Stimulated activated CD4-positive, alpha-beta T cell treated with anti-CD3 and anti-CD28 coated beads, TNF-alpha, amount 100 ng/mL, for 48 hours (primary cell): ENCODE measurements at regions not wholly inside any gene's neighbourhood (a gene's known extent, or its start where the extent isn't known, plus 50 kb on each side); places are given as distances from the start of the nearest gene placed in this dataset.

Source experiments
- DNase-seq, 3 donors: peaks; one replicate each; pipeline ENCODE4 v3.0.0-alpha.2; 2020; ENCODE audit warnings: low read depth in 3 of 3

- no peak for DNase-seq
Observed at GRCh38 chr6:14925699-14926026, 320.2 kb upstream of the JARID2 start.

- no peak for DNase-seq
Observed at GRCh38 chr6:14927398-14927797, 318.5 kb upstream of the JARID2 start.

GRCh38 chr6:14929291-14929690, 316.6 kb upstream of the JARID2 start:
- DNase-seq = no peak

GRCh38 chr6:14930366-14930989, 315.4 kb upstream of the JARID2 start:
- DNase-seq = no peak

GRCh38 chr6:14932485-14933182, 313.2 kb upstream of the JARID2 start:
- DNase-seq = no peak

- DNase-seq = no peak
Observed at GRCh38 chr6:14933183-14933544, 312.7 kb upstream of the JARID2 start.

- no peak for DNase-seq
Observed at GRCh38 chr6:14934013-14934412, 311.9 kb upstream of the JARID2 start.

GRCh38 chr6:14934844-14935243, 311.0 kb upstream of the JARID2 start:
- DNase-seq = no peak

GRCh38 chr6:14936861-14937260, 309.0 kb upstream of the JARID2 start:
- no peak for DNase-seq

- no peak for DNase-seq
Observed at GRCh38 chr6:14943116-14943515, 302.8 kb upstream of the JARID2 start.

GRCh38 chr6:14944593-14944992, 301.3 kb upstream of the JARID2 start:
- no peak for DNase-seq

GRCh38 chr6:14945461-14946185, 300.2 kb upstream of the JARID2 start:
- no peak for DNase-seq

- DNase-seq = no peak
Observed at GRCh38 chr6:14946753-14947152, 299.1 kb upstream of the JARID2 start.

- no peak for DNase-seq
Observed at GRCh38 chr6:14948586-14949245, 297.2 kb upstream of the JARID2 start.

- DNase-seq = no peak
Observed at GRCh38 chr6:14950103-14950969, 295.5 kb upstream of the JARID2 start.

GRCh38 chr6:14950970-14951276, 294.9 kb upstream of the JARID2 start:
- no peak for DNase-seq

- no peak for DNase-seq
Observed at GRCh38 chr6:14951704-14952103, 294.2 kb upstream of the JARID2 start.

GRCh38 chr6:14953836-14954235, 292.0 kb upstream of the JARID2 start:
- DNase-seq = no peak

- no peak for DNase-seq
Observed at GRCh38 chr6:14957355-14958059, 288.4 kb upstream of the JARID2 start.

GRCh38 chr6:14959324-14959885, 286.5 kb upstream of the JARID2 start:
- no peak for DNase-seq
